Activated CD8-positive, alpha-beta memory T cell treated with anti-CD3 and anti-CD28 coated beads for 36 hours (primary cell): ENCODE measurements at regions not wholly inside any gene's neighbourhood (a gene's known extent, or its start where the extent isn't known, plus 50 kb on each side); places are given as distances from the start of the nearest gene placed in this dataset.

Experiments used
- CTCF ChIA-PET: fragments of 350-600 bp; sonication (Branson Sonifier 250); formaldehyde crosslinking; loops from one replicate; lab custom pipeline; 2021; ENCODE audit warnings: antibody characterized with exemption; lab: Charles Lee
- POLR2A ChIA-PET: fragments of 350-600 bp; sonication (Branson Sonifier 250); formaldehyde crosslinking; loops from one replicate; lab custom pipeline; 2021; ENCODE audit warnings: antibody characterized with exemption; lab: Charles Lee

GRCh38 chr20:36824142-36824940 is 50.8 kb upstream of the DSN1 start:
- ChIA-PET CTCF (no interaction called here), POLR2A (no interaction called here)

DNA sequence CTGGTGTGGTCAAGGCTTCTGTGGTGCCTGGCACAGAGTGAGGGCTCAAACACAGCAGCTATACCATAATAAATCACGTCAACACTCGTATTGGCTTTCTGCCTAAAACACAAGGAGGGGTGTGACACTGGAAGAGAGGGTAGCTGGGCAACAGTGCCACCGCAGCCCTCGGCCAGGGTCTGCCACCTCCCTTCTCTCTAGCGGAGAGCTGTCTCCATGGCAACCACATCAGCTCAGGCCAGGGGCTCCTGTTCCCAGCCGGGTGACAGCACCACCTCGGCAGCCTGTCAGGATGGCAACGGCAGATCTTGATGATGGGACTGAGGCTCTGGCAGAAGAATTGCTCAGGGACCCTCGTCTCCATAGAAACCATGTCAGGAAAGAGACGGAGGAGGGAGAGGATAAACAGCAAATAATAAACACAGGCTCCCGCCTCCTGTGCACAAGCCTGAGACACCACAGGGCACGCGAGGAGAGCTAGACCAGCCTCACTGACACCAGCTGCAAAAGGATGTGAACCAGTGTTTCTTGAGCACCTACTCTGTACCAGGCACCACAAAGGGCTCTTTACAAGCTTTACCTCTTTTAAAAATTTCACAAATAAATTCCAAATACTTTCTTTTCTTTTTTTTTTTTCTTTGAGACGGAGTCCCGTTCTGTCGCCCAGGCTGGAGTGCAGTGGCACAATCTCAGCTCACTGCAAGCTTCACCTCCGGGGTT is 50.4 kb upstream of the TLDC2 start:
- POLR2A ChIA-PET: interaction anchor here (0.7 kb wide), 1 partner anchor 477 kb away, joined by 3 read pairs; no protein-coding TSS in a partner anchor
- CTCF ChIA-PET: interaction anchor here (1.0 kb wide), 1 partner anchor 17 kb away, joined by 3 read pairs; no protein-coding TSS in a partner anchor
